ENCODE measurements at regions not wholly inside any gene's neighbourhood (a gene's known extent, or its start where the extent isn't known, plus 50 kb on each side); places are given as distances from the start of the nearest gene placed in this dataset.

DNA sequence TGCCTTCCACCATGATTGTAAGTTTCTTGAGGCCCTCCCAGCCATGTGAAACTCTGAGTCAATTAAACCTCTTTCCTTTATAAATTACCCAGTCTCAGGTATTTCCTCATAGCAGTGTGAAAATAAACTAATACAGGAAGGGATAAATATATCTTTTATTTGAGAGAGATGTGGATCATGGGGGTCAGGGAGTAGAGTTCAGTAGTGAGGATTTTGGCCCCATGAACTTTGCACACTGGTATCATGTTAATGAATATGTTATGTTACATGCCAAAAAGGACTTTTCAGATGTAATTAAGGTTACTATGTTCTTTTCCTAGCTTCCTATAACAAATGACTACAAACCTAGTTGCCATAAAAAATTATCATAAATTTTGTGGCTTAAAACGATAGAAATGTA is 1393.7 kb downstream of the DSC3 start:
- intact Hi-C loops (cut with DNase I): no loop called here
- no peak for DNase-seq
- no peak for ATAC-seq (ENCODE audit: poor library complexity)

DNA sequence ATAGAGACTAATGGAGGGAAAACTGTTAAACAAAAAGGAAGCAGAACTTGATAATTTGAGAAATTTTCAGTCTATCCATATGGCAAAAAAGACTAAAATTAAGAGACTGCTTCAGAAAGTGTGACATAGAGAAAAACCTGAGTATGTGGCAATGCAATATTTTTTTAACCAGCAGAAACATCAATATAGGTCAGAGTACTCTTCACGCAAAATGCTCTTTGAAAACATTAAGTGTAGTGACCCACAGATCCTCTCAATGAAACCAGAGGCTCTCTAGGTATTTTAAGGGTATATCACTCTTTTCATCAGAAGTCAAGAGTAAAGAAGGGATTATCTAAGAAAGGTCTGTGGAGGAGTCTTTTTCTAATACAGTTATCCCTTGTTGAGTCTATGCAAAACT is 1394.8 kb downstream of the DSC3 start:
- DNase-seq (no peak), ATAC-seq (ENCODE audit: poor library complexity) (no peak)
- intact Hi-C loops (cut with DNase I): no loop called here

DNA sequence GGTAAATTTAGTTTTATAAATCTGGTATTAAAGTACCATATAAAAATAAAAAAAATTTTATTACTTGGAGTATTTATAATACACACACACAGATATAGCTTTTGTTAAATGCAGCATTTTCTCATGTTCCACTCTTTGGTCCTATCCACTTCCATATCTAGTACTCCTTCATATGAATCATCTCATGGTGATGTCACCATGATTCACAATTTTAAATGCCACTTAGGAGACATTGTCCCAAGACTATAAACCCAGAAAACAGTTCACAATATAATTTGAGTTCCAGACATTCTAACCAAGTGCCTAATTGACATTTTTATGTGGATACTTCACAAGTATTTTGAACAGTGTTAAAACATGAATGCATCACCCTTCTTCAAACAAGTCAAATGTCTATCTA is 1398.3 kb downstream of the DSC3 start:
- no peak for DNase-seq
- intact Hi-C loops (cut with DNase I): no loop called here
- ATAC-seq (ENCODE audit: poor library complexity): no peak

DNA sequence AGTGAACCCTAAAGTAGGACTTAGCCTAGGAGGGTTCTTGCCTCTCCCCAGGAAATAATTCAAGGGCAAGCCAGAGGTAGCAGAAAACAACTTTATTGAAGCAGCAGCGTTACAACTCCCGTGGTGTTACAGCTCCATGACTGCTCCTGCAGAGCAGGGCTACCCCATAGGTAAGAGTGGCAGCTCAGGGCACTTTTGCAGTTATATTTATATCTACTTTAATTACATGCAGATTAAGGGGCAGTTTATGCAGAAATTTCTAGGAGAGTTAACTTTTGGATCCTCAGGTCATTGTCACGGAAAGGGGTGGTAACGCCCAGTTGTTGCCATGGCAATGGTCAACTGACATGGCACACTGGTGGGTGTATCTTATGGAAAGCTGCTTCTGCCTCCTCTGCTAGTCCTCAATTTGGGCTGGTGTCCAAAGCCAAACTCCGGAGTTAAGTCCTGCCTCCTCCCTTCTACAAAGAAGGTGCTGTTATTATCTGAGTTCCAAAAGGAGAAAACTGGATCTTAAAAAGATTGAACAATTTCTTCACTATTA is 1413.0 kb downstream of the DSC3 start:
- no peak for DNase-seq
- intact Hi-C loops (cut with DNase I): no loop called here
- no peak for ATAC-seq (ENCODE audit: poor library complexity)

GRCh38 chr18:29626094-29626493 is 1416.4 kb downstream of the DSC3 start:
- no peak for DNase-seq
- ATAC-seq (ENCODE audit: poor library complexity): no peak
- intact Hi-C loops (cut with DNase I): no loop called here

DNA sequence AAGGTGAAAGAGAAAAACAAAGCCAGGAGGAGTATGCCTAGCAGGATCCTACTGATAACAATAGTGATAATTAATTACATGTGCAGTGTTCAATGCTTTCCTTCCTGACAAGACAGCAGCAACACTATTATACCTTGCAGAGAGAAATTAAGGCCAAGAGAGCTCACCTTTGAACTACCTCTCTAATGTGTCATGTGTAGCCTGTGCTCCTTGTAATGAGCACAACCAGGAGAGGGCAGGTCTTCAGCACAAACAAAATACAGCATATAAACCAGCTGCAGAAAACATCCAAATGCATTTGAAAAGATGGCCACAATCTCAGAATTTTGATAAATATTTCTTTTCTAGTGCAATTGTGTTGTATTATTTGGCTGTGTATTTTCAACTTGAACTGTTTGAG is 1425.7 kb downstream of the DSC3 start:
- DNase-seq (no peak), ATAC-seq (ENCODE audit: poor library complexity) (peak; percentile 79)
- intact Hi-C loops (cut with DNase I): no loop called here

GRCh38 chr18:29608982-29609381 is 1432.1 kb upstream of the CDH2 start:
- no peak for DNase-seq
- intact Hi-C loops (cut with DNase I): no loop called here
- ATAC-seq (ENCODE audit: poor library complexity): no peak

- ATAC-seq (ENCODE audit: poor library complexity) (no peak), DNase-seq (no peak)
Measured at GRCh38 chr18:29605365-29605764, 1428.4 kb upstream of the CDH2 start.

DNA sequence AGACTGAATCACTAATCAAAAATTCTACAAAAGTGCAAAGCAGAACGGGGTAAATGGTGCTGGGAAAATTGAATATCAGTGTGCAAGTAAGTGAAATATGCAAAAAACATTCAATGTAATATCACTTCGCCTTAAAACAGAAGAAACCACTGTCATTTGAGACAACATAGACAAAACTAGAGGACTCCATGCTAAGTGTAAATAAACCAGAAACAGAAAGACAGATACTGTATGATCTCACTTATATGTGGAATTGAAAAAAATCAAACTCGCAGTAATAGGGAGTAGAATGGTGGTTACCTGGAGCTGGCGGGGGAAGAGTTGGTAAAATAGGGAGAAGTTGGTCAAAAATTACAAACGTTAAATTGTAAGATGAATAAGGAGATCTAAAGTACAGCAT is 1420.0 kb upstream of the CDH2 start:
- ATAC-seq (ENCODE audit: poor library complexity) (no peak), DNase-seq (no peak)
- intact Hi-C loops (cut with DNase I): no loop called here

More at GRCh38 chr18:29605365-29605764, 1428.4 kb upstream of the CDH2 start:
- intact Hi-C loops (cut with DNase I): no loop called here

DNA sequence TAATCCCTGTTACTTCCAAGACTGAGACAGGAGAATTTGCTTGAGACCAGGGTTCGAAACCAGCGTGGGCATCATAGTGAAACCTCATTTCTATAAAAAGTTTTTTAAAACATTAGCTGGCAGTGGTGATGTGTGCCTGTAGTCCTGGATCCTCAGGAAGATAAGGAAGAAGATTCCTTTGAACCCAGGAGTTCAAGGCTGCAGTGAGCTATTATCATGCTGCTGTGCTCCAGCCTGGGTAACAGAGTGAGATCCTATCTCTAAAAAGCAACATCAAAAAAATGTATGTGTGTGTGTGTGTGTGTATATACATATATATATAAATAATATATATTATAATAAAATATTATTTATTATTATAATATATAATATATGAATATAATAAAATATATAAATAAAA is 1417.6 kb upstream of the CDH2 start:
- ATAC-seq (ENCODE audit: poor library complexity) (no peak), DNase-seq (no peak)
- intact Hi-C loops (cut with DNase I): no loop called here

- ATAC-seq (ENCODE audit: poor library complexity) (no peak), DNase-seq (peak; percentile 34)
Measured at GRCh38 chr18:29588446-29589100, 1411.6 kb upstream of the CDH2 start.

DNA sequence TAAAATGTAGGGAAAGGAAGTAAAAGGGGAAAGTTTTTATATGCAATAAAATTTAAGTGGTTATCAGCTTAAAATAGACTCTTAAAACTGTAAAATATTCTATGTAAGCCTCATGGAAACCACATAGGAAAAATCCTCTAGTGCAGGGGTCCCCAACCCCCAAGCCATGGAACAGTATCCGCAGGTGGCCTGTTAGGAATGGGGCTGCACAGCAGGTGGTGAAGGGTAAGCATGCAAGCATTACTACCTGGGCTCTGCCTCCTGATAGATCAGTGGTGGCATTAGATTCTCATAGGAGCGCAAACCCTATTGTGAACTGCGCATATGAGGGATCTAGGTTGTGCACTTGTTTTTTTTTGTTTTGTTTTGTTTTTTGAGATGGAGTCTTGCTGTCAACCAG is 1409.3 kb upstream of the CDH2 start:
- intact Hi-C loops (cut with DNase I): no loop called here
- DNase-seq: no peak
- ATAC-seq (ENCODE audit: poor library complexity): no peak

More at GRCh38 chr18:29588446-29589100, 1411.6 kb upstream of the CDH2 start:
- intact Hi-C loops (cut with DNase I): no loop called here

DNA sequence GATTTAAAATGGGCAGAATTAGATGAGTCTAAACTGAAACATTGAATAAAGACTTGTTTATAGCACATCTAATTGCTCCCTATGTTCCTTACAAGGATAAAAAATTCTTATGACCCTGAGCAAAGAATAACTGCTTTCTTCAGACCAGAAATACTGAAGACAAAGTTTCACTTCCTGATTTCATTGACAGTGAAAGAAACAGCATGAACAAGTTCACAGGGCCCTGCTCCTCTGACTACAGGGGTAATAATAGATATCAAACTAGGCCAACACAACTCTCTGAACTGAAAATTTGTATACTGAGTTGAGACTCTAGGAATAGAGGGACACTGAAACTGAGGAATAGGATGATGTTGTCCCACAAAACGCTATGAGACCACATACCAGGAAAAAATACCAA is 1383.3 kb upstream of the CDH2 start:
- DNase-seq (no peak), ATAC-seq (ENCODE audit: poor library complexity) (no peak)
- intact Hi-C loops (cut with DNase I): no loop called here

GRCh38 chr18:29556070-29556469 is 1379.1 kb upstream of the CDH2 start:
- no peak for DNase-seq
- intact Hi-C loops (cut with DNase I): no loop called here
- ATAC-seq (ENCODE audit: poor library complexity): no peak

DNA sequence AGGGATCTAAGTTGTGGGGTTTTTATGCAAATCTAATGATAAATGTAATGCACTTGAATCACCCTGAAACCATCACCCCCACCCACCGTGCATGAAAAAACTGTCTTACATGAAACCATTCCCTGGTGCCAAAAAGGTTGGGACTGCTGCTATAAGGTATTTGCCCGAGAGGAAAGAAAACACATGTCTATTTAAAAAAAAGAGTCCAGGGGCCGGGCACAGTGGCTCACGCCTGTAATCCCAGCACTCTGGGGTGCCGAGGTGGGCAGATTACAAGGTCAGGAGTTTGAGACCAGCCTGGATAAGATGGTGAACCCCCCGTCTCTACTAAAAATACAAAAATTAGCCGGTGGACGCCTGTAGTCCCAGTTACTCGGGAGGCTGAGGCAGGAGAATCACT is 1372.8 kb upstream of the CDH2 start:
- ATAC-seq (ENCODE audit: poor library complexity) (no peak), DNase-seq (no peak)
- intact Hi-C loops (cut with DNase I): no loop called here

- no peak for DNase-seq
- intact Hi-C loops (cut with DNase I): no loop called here
- no peak for ATAC-seq (ENCODE audit: poor library complexity)
Measured at GRCh38 chr18:29547626-29548025, 1370.7 kb upstream of the CDH2 start.

- DNase-seq: no peak
- intact Hi-C loops (cut with DNase I): no loop called here
- no peak for ATAC-seq (ENCODE audit: poor library complexity)
Measured at GRCh38 chr18:29540548-29540947, 1363.6 kb upstream of the CDH2 start.

GRCh38 chr18:29531746-29532145 is 1354.8 kb upstream of the CDH2 start:
- no peak for ATAC-seq (ENCODE audit: poor library complexity)
- intact Hi-C loops (cut with DNase I): no loop called here

GRCh38 chr18:29523371-29523770 is 1346.4 kb upstream of the CDH2 start:
- intact Hi-C loops (cut with DNase I): no loop called here
- no peak for DNase-seq
- no peak for ATAC-seq (ENCODE audit: poor library complexity)

More at GRCh38 chr18:29531746-29532145, 1354.8 kb upstream of the CDH2 start:
- DNase-seq: no peak

- DNase-seq (no peak), ATAC-seq (ENCODE audit: poor library complexity) (no peak)
- intact Hi-C loops (cut with DNase I): no loop called here
Measured at GRCh38 chr18:29512761-29513160, 1335.8 kb upstream of the CDH2 start.

- intact Hi-C loops (cut with DNase I): no loop called here
- DNase-seq: no peak
- ATAC-seq (ENCODE audit: poor library complexity): no peak
Measured at GRCh38 chr18:29512203-29512602, 1335.3 kb upstream of the CDH2 start.

Data from Right ventricle myocardium superior (tissue), 1 donor.